ENCODE measurements at regions not wholly inside any gene's neighbourhood (a gene's known extent, or its start where the extent isn't known, plus 50 kb on each side); places are given as distances from the start of the nearest gene placed in this dataset.
A peak's percentile ranks its signal among the peaks of the same experiment; 100 is the strongest.

DNA sequence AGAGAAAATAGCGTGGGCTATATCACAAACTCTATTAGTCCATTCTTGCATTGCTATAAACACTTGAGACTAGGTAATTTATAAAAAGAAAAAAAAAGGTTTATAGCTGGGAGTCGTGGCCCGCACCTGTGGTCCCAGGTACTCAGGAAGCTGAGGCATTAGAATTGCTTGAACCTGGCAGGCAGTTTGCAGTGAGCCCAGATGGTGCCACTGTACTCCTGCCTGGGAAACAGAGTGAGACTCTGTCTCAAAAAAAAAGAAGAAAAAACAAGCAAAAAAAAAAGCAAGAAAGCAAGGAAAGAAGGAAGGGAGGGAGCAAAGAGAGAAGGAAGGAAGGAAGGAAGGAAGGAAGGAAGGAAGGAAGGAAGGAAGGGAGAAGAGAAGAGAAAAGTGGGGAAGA is 904.2 kb upstream of the EDIL3 start:
- H3K4me3 ChIP-seq (ENCODE audit: low read length in 2 of 2) = no peak overlapping the region
- no peaks in the 10 kb centered on the region for H3K36me3 ChIP-seq (ENCODE audit: control insufficient read depth in 2 of 2, insufficient read depth in 2 of 2, low read length in 2 of 2)
- no peaks in the 10 kb centered on the region for H3K9me3 ChIP-seq (ENCODE audit: control insufficient read depth in 2 of 2, low read length in 2 of 2)
- H3K27ac ChIP-seq (ENCODE audit: low read length) = no peak overlapping the region
- no peaks in the 10 kb centered on the region for H3K4me1 ChIP-seq (ENCODE audit: control insufficient read depth, insufficient read depth, low read length)
- H3K27me3 ChIP-seq (ENCODE audit: control insufficient read depth in 1 of 2, insufficient read depth in 2 of 2, low read length in 2 of 2) = no peaks in the 10 kb centered on the region
- no peak overlapping the region for H3K9ac ChIP-seq (ENCODE audit: low read length in 2 of 2)

DNA sequence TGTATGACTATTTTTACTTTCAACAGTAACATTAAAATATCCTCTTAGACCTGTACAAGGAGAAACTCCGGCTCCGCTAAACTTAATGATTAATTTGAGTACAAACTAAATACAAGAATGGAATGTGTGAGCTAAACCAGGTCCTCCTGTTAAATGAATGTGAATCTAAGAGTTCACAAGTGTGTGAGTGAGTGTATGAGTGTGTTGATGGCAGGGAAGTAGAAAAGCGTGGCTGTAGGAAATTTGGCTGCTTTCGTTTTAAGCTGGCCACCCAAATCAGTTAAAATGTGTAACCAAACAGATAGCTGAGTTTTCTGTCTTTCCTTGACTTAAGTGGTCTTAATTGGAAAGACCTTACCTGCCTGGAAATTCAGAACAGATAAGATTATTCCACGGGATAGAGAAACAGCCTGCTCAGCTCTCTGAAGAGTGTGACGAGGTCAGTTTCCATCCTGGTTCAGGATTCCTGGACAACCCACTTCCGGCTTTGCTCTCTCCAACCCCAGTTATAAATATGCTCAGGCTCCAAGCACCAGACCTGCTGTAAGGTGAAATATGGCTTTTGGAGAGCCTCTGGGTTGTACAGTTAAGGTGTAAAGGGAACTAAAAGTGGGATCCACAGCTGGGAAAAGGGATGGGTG is 908.6 kb upstream of the EDIL3 start:
- no peaks in the 10 kb centered on the region for H3K4me1 ChIP-seq (ENCODE audit: control insufficient read depth, insufficient read depth, low read length)

GRCh38 chr5:85304524-85304923 is 919.8 kb upstream of the EDIL3 start:
- Histone ChIP-seq H3K27ac (ENCODE audit: low read length) (no peak overlapping the region), H3K9me3 (ENCODE audit: control insufficient read depth in 2 of 2, low read length in 2 of 2) (no peaks in the 10 kb centered on the region), H3K36me3 (ENCODE audit: control insufficient read depth in 2 of 2, insufficient read depth in 2 of 2, low read length in 2 of 2) (no peaks in the 10 kb centered on the region), H3K4me3 (ENCODE audit: low read length in 2 of 2) (no peak overlapping the region), H3K4me1 (ENCODE audit: control insufficient read depth, insufficient read depth, low read length) (no peaks in the 10 kb centered on the region), H3K9ac (ENCODE audit: low read length in 2 of 2) (no peak overlapping the region), H3K27me3 (ENCODE audit: control insufficient read depth in 1 of 2, insufficient read depth in 2 of 2, low read length in 2 of 2) (no peaks in the 10 kb centered on the region)

More for the DNA sequence above, 908.6 kb upstream of the EDIL3 start:
- Histone ChIP-seq H3K9me3 (ENCODE audit: control insufficient read depth in 2 of 2, low read length in 2 of 2) (no peaks in the 10 kb centered on the region), H3K9ac (ENCODE audit: low read length in 2 of 2) (peak overlapping the region; percentile 64), H3K36me3 (ENCODE audit: control insufficient read depth in 2 of 2, insufficient read depth in 2 of 2, low read length in 2 of 2) (no peaks in the 10 kb centered on the region), H3K27ac (ENCODE audit: low read length) (no peak overlapping the region), H3K4me3 (ENCODE audit: low read length in 2 of 2) (peak overlapping the region; percentile 71 to 91), H3K27me3 (ENCODE audit: control insufficient read depth in 1 of 2, insufficient read depth in 2 of 2, low read length in 2 of 2) (no peaks in the 10 kb centered on the region)

DNA sequence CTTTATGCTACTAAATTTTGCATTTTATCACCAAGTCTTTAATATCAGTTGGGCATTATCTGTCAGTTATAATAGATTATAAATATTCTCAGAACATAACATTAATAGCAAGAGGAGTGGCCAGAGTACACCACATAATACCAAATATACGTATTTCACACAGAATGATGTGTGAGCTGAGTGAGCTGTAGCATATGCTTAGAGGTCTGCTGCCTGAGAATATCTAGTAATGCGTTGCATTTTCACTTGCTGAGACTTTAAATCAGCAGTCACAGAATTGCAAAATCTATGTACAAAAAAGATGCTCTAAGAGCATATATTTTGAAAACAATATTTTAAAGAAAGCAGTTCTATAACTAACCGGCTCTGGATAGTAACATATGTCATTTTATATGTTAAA is 921.1 kb upstream of the EDIL3 start:
- no peaks in the 10 kb centered on the region for H3K9me3 ChIP-seq (ENCODE audit: control insufficient read depth in 2 of 2, low read length in 2 of 2)
- no peak overlapping the region for H3K27ac ChIP-seq (ENCODE audit: low read length)
- H3K36me3 ChIP-seq (ENCODE audit: control insufficient read depth in 2 of 2, insufficient read depth in 2 of 2, low read length in 2 of 2) = no peaks in the 10 kb centered on the region
- no peaks in the 10 kb centered on the region for H3K27me3 ChIP-seq (ENCODE audit: control insufficient read depth in 1 of 2, insufficient read depth in 2 of 2, low read length in 2 of 2)
- no peak overlapping the region for H3K9ac ChIP-seq (ENCODE audit: low read length in 2 of 2)
- no peak overlapping the region for H3K4me3 ChIP-seq (ENCODE audit: low read length in 2 of 2)
- H3K4me1 ChIP-seq (ENCODE audit: control insufficient read depth, insufficient read depth, low read length) = no peaks in the 10 kb centered on the region

- Histone ChIP-seq H3K4me1 (ENCODE audit: control insufficient read depth, insufficient read depth, low read length) (no peaks in the 10 kb centered on the region), H3K9ac (ENCODE audit: low read length in 2 of 2) (no peak overlapping the region), H3K27me3 (ENCODE audit: control insufficient read depth in 1 of 2, insufficient read depth in 2 of 2, low read length in 2 of 2) (no peaks in the 10 kb centered on the region), H3K36me3 (ENCODE audit: control insufficient read depth in 2 of 2, insufficient read depth in 2 of 2, low read length in 2 of 2) (no peaks in the 10 kb centered on the region), H3K9me3 (ENCODE audit: control insufficient read depth in 2 of 2, low read length in 2 of 2) (no peaks in the 10 kb centered on the region), H3K4me3 (ENCODE audit: low read length in 2 of 2) (no peak overlapping the region), H3K27ac (ENCODE audit: low read length) (no peak overlapping the region)
Observed at GRCh38 chr5:85311536-85311935, 926.9 kb upstream of the EDIL3 start.

DNA sequence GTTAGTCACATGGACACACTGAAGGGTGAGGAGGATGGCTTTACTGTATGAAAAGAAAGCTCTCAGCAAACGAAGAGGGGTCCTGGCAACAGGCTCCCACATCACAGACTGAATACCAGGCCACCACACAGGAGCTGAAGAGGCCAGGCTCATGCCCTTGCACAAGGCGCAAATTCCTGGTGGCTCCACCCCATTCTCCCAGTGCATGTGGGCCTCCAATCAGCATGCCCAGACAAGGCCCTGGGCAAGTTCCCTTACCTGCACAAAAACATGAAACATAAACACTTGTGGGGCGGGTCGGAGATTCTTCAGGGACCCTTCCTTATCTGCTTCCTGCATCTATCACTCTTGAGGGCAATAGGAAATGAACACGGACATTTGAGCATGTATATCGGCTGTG is 935.8 kb upstream of the EDIL3 start:
- Histone ChIP-seq H3K4me1 (ENCODE audit: control insufficient read depth, insufficient read depth, low read length) (no peaks in the 10 kb centered on the region), H3K9me3 (ENCODE audit: control insufficient read depth in 2 of 2, low read length in 2 of 2) (no peaks in the 10 kb centered on the region), H3K4me3 (ENCODE audit: low read length in 2 of 2) (no peak overlapping the region), H3K9ac (ENCODE audit: low read length in 2 of 2) (no peak overlapping the region), H3K27me3 (ENCODE audit: control insufficient read depth in 1 of 2, insufficient read depth in 2 of 2, low read length in 2 of 2) (no peaks in the 10 kb centered on the region), H3K27ac (ENCODE audit: low read length) (no peak overlapping the region), H3K36me3 (ENCODE audit: control insufficient read depth in 2 of 2, insufficient read depth in 2 of 2, low read length in 2 of 2) (no peaks in the 10 kb centered on the region)

DNA sequence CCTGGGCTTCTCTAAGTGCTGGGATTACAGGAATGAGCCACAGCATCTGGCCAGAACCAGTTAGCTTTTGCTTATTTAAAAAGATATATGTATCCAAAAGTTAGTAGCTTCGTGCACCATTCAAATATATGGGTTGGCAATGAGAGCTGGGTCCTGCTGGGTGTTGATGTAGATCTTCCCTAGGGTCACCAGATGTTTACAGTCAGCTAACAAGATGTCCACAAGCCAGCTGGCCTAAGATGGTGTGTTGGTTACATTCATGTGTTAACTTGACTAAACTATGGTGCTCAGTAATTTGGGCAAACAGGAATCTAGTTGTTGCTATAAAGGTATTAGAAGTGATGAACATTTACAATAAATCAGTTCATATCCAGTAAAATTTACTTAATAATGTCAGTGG is 948.6 kb upstream of the EDIL3 start:
- no peak overlapping the region for H3K9ac ChIP-seq (ENCODE audit: low read length in 2 of 2)
- H3K27ac ChIP-seq (ENCODE audit: low read length) = no peak overlapping the region
- no peak overlapping the region for H3K4me3 ChIP-seq (ENCODE audit: low read length in 2 of 2)
- no peaks in the 10 kb centered on the region for H3K27me3 ChIP-seq (ENCODE audit: control insufficient read depth in 1 of 2, insufficient read depth in 2 of 2, low read length in 2 of 2)
- H3K36me3 ChIP-seq (ENCODE audit: control insufficient read depth in 2 of 2, insufficient read depth in 2 of 2, low read length in 2 of 2) = no peaks in the 10 kb centered on the region
- H3K4me1 ChIP-seq (ENCODE audit: control insufficient read depth, insufficient read depth, low read length) = no peaks in the 10 kb centered on the region
- H3K9me3 ChIP-seq (ENCODE audit: control insufficient read depth in 2 of 2, low read length in 2 of 2) = no peaks in the 10 kb centered on the region

DNA sequence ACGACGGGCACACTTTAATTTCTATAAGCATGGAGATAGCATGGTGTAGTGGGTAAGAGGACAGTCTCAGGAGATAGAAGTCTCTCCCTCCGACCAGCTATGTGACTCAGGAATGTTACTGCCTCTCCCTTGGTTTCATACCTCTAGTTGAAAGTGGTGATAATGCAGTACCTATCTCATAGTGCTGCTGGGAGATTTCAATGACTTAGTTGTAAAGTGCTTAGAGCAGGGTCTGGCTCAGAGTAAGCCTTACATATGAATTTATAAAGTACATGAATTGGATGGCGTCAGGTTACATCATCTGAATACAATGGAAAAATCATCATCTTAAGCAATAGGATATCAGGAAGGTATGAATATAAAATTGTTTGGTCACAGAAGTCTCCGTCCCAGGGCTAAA is 952.8 kb upstream of the EDIL3 start:
- H3K27ac ChIP-seq (ENCODE audit: low read length) = no peak overlapping the region
- H3K27me3 ChIP-seq (ENCODE audit: control insufficient read depth in 1 of 2, insufficient read depth in 2 of 2, low read length in 2 of 2) = no peaks in the 10 kb centered on the region
- no peaks in the 10 kb centered on the region for H3K36me3 ChIP-seq (ENCODE audit: control insufficient read depth in 2 of 2, insufficient read depth in 2 of 2, low read length in 2 of 2)
- no peak overlapping the region for H3K9ac ChIP-seq (ENCODE audit: low read length in 2 of 2)
- no peaks in the 10 kb centered on the region for H3K4me1 ChIP-seq (ENCODE audit: control insufficient read depth, insufficient read depth, low read length)
- no peaks in the 10 kb centered on the region for H3K9me3 ChIP-seq (ENCODE audit: control insufficient read depth in 2 of 2, low read length in 2 of 2)
- H3K4me3 ChIP-seq (ENCODE audit: low read length in 2 of 2) = no peak overlapping the region

- H3K27me3 ChIP-seq (ENCODE audit: control insufficient read depth in 1 of 2, insufficient read depth in 2 of 2, low read length in 2 of 2) = no peaks in the 10 kb centered on the region
- H3K4me1 ChIP-seq (ENCODE audit: control insufficient read depth, insufficient read depth, low read length) = no peaks in the 10 kb centered on the region
- H3K9me3 ChIP-seq (ENCODE audit: control insufficient read depth in 2 of 2, low read length in 2 of 2) = no peaks in the 10 kb centered on the region
- H3K36me3 ChIP-seq (ENCODE audit: control insufficient read depth in 2 of 2, insufficient read depth in 2 of 2, low read length in 2 of 2) = no peaks in the 10 kb centered on the region
- H3K9ac ChIP-seq (ENCODE audit: low read length in 2 of 2) = no peak overlapping the region
- no peak overlapping the region for H3K4me3 ChIP-seq (ENCODE audit: low read length in 2 of 2)
- no peak overlapping the region for H3K27ac ChIP-seq (ENCODE audit: low read length)
Observed at GRCh38 chr5:85340790-85341189, 956.1 kb upstream of the EDIL3 start.

- no peaks in the 10 kb centered on the region for H3K9me3 ChIP-seq (ENCODE audit: control insufficient read depth in 2 of 2, low read length in 2 of 2)
- no peak overlapping the region for H3K27ac ChIP-seq (ENCODE audit: low read length)
- H3K27me3 ChIP-seq (ENCODE audit: control insufficient read depth in 1 of 2, insufficient read depth in 2 of 2, low read length in 2 of 2) = no peaks in the 10 kb centered on the region
- H3K4me3 ChIP-seq (ENCODE audit: low read length in 2 of 2) = no peak overlapping the region
- no peaks in the 10 kb centered on the region for H3K36me3 ChIP-seq (ENCODE audit: control insufficient read depth in 2 of 2, insufficient read depth in 2 of 2, low read length in 2 of 2)
- no peaks in the 10 kb centered on the region for H3K4me1 ChIP-seq (ENCODE audit: control insufficient read depth, insufficient read depth, low read length)
- H3K9ac ChIP-seq (ENCODE audit: low read length in 2 of 2) = no peak overlapping the region
Observed at GRCh38 chr5:85345818-85346217, 961.1 kb upstream of the EDIL3 start.

GRCh38 chr5:85357309-85357708 is 972.6 kb upstream of the EDIL3 start:
- no peak overlapping the region for H3K27ac ChIP-seq (ENCODE audit: low read length)
- H3K36me3 ChIP-seq (ENCODE audit: control insufficient read depth in 2 of 2, insufficient read depth in 2 of 2, low read length in 2 of 2) = no peaks in the 10 kb centered on the region
- H3K4me3 ChIP-seq (ENCODE audit: low read length in 2 of 2) = no peak overlapping the region
- no peaks in the 10 kb centered on the region for H3K27me3 ChIP-seq (ENCODE audit: control insufficient read depth in 1 of 2, insufficient read depth in 2 of 2, low read length in 2 of 2)
- no peak overlapping the region for H3K9ac ChIP-seq (ENCODE audit: low read length in 2 of 2)
- H3K9me3 ChIP-seq (ENCODE audit: control insufficient read depth in 2 of 2, low read length in 2 of 2) = no peaks in the 10 kb centered on the region
- no peaks in the 10 kb centered on the region for H3K4me1 ChIP-seq (ENCODE audit: control insufficient read depth, insufficient read depth, low read length)

Measured in stomach smooth muscle (tissue), 2 donors.